ENCODE measurements at regions not wholly inside any gene's neighbourhood (a gene's known extent, or its start where the extent isn't known, plus 50 kb on each side); places are given as distances from the start of the nearest gene placed in this dataset.

- no peak for DNase-seq
Measured at GRCh38 chr20:52859156-52859876, 112.8 kb upstream of the TSHZ2 start.

- DNase-seq = no peak
Measured at GRCh38 chr20:52852714-52853113, 119.4 kb upstream of the TSHZ2 start.

- no peak for DNase-seq
Measured at GRCh38 chr20:52847731-52848359, 124.3 kb upstream of the TSHZ2 start.

- DNase-seq = no peak
Measured at GRCh38 chr20:52847029-52847660, 125.0 kb upstream of the TSHZ2 start.

GRCh38 chr20:52845044-52845443 lies 127.1 kb upstream of the TSHZ2 start:
- no peak for DNase-seq

GRCh38 chr20:52843425-52843824 lies 128.7 kb upstream of the TSHZ2 start:
- no peak for DNase-seq

- DNase-seq = no peak
Measured at GRCh38 chr20:52841003-52841402, 131.2 kb upstream of the TSHZ2 start.

GRCh38 chr20:52840041-52840440 lies 132.1 kb upstream of the TSHZ2 start:
- no peak for DNase-seq

GRCh38 chr20:52838510-52839241 lies 133.5 kb upstream of the TSHZ2 start:
- DNase-seq = no peak

- no peak for DNase-seq
Measured at GRCh38 chr20:52837378-52837777, 134.8 kb upstream of the TSHZ2 start.

- no peak for DNase-seq
Measured at GRCh38 chr20:52833901-52834300, 138.3 kb upstream of the TSHZ2 start.

GRCh38 chr20:52832151-52832774 lies 139.9 kb upstream of the TSHZ2 start:
- DNase-seq = no peak

- no peak for DNase-seq
Measured at GRCh38 chr20:52830598-52830997, 141.6 kb upstream of the TSHZ2 start.

GRCh38 chr20:52829111-52829510 lies 143.0 kb upstream of the TSHZ2 start:
- no peak for DNase-seq

GRCh38 chr20:52828199-52828598 lies 144.0 kb upstream of the TSHZ2 start:
- no peak for DNase-seq

GRCh38 chr20:52826722-52827121 lies 145.4 kb upstream of the TSHZ2 start:
- no peak for DNase-seq

- DNase-seq = no peak
Measured at GRCh38 chr20:52826321-52826720, 145.8 kb upstream of the TSHZ2 start.

GRCh38 chr20:52824494-52825216 lies 147.5 kb upstream of the TSHZ2 start:
- no peak for DNase-seq

GRCh38 chr20:52823303-52823702 lies 148.9 kb upstream of the TSHZ2 start:
- no peak for DNase-seq

GRCh38 chr20:52820641-52821292 lies 151.4 kb upstream of the TSHZ2 start:
- DNase-seq = no peak

GRCh38 chr20:52818491-52818890 lies 153.7 kb upstream of the TSHZ2 start:
- DNase-seq = no peak

- no peak for DNase-seq
Measured at GRCh38 chr20:52817981-52818380, 154.2 kb upstream of the TSHZ2 start.

Data from activated T-cell treated with anti-CD3 and anti-CD28 coated beads, Interleukin-2, amount 50 U/mL, for 1 hour (primary cell).